Activated B cell treated with CpG ODN at 0.5 μM for 24 hours (primary cell): ENCODE measurements at regions not wholly inside any gene's neighbourhood (a gene's known extent, or its start where the extent isn't known, plus 50 kb on each side); places are given as distances from the start of the nearest gene placed in this dataset.

ENCODE experiments used
- ATAC-seq: fragments of 200-7000 bp; cut with Tn5 transposase; one replicate; pipeline ENCODE4 v1.10.0; 2021; ENCODE audit warnings: low read depth, mild to moderate bottlenecking, moderate library complexity
- CTCF ChIA-PET: fragments of 350-600 bp; sonication (Branson Sonifier 250); formaldehyde crosslinking; loops from one replicate; lab custom pipeline; 2021; ENCODE audit warnings: antibody characterized with exemption; lab: Charles Lee
- POLR2A ChIA-PET: fragments of 350-600 bp; sonication (Branson Sonifier 250); formaldehyde crosslinking; loops from one replicate; lab custom pipeline; 2021; ENCODE audit warnings: antibody characterized with exemption; lab: Charles Lee
- DNase-seq: peaks from one replicate; pipeline ENCODE4 v3.0.0; 2022
- H3K27ac Mint-ChIP-seq: one replicate; pipeline ENCODE4 v1.8.0; 2020; ENCODE audit warnings: mixed read lengths
- H3K27me3 Mint-ChIP-seq: one replicate; pipeline ENCODE4 v1.8.0; 2021; ENCODE audit warnings: mixed read lengths
- H3K36me3 Mint-ChIP-seq: one replicate; pipeline ENCODE4 v1.8.0; 2021; ENCODE audit warnings: low read depth, mixed read lengths
- H3K4me1 Mint-ChIP-seq: one replicate; pipeline ENCODE4 v1.8.0; 2021; ENCODE audit warnings: mixed read lengths
- H3K4me3 Mint-ChIP-seq: one replicate; pipeline ENCODE4 v1.8.0; 2020; ENCODE audit warnings: mild to moderate bottlenecking, mixed read lengths
- H3K9me3 Mint-ChIP-seq: one replicate; pipeline ENCODE4 v1.8.0; 2020; ENCODE audit warnings: mixed read lengths
- intact Hi-C: fragments of 100-400 bp; cut with micrococcal nuclease; formaldehyde crosslinking; loops from one replicate; pipeline ENCODE4 v1.15.1; 2024
- TF ChIP-seq, protein P1 (sequence below): fragments of 200-600 bp; IDR thresholded peaks from one replicate; pipeline ENCODE4 v1.8.0; 2022; ENCODE audit warnings: antibody characterized with exemption, mild to moderate bottlenecking

DNA sequence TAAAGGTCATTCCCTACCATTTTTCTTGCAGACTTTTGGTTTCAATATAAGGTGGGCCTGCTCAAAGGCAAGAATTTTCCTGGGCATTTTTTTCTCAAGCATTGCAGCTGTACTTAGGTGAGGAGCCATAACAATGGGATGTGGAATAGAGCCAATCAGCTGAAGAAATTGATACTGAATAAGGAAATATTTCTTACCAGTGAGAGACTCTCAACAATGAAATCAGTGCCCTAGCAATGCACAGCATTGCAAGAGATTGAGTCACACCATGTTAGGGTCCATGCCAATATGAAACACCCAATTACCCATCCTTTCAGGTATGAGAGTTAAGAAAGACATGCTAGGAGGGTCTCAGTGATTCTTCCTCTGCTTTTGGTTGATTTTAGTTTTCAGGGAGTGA is 237.6 kb downstream of the SOX9 start:
- intact Hi-C loops: no loop called here
- Mint-ChIP-seq H3K4me1 (no peaks in the 10 kb centered on the region), H3K36me3 (no peaks in the 10 kb centered on the region), H3K4me3 (no peak overlapping the region), H3K9me3 (peaks cover 6% of the 10 kb centered on the region), H3K27ac (no peak overlapping the region), H3K27me3 (peaks cover 3% of the 10 kb centered on the region)
- DNase-seq (no peak), ATAC-seq (no peak)
- ChIA-PET POLR2A (no interaction called here), CTCF (no interaction called here)
- TF ChIP-seq, protein P1, sequence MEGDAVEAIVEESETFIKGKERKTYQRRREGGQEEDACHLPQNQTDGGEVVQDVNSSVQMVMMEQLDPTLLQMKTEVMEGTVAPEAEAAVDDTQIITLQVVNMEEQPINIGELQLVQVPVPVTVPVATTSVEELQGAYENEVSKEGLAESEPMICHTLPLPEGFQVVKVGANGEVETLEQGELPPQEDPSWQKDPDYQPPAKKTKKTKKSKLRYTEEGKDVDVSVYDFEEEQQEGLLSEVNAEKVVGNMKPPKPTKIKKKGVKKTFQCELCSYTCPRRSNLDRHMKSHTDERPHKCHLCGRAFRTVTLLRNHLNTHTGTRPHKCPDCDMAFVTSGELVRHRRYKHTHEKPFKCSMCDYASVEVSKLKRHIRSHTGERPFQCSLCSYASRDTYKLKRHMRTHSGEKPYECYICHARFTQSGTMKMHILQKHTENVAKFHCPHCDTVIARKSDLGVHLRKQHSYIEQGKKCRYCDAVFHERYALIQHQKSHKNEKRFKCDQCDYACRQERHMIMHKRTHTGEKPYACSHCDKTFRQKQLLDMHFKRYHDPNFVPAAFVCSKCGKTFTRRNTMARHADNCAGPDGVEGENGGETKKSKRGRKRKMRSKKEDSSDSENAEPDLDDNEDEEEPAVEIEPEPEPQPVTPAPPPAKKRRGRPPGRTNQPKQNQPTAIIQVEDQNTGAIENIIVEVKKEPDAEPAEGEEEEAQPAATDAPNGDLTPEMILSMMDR: no peak

DNA sequence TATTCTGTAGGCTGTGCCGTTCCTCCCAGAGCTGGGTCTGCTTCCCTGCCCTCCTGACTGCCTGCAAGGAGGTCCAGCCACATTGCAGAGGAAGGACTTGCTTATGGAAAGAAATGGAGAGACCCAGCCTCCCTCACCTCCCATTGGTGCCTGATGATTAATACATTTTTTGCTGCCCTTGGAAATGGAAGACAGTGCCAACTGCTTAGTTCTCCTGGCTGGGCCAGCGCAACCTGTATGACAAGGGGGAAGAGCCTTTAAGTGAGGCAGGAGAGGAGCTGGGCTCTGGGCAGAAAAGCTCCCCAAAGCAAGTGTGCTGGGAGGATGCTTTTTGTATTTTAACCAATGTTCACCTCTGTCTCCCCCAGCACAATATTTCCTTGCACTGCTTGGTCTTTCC is 238.5 kb downstream of the SOX9 start:
- ATAC-seq (no peak), DNase-seq (no peak)
- TF ChIP-seq, protein P1: no peak
- intact Hi-C loops: no loop called here
- no peak overlapping the region for H3K27ac Mint-ChIP-seq
- H3K4me1 Mint-ChIP-seq: no peaks in the 10 kb centered on the region
- ChIA-PET POLR2A (no interaction called here), CTCF (no interaction called here)
- peaks cover 6% of the 10 kb centered on the region for H3K9me3 Mint-ChIP-seq
- H3K27me3 Mint-ChIP-seq: peaks cover 7% of the 10 kb centered on the region
- H3K36me3 Mint-ChIP-seq: no peaks in the 10 kb centered on the region
- no peak overlapping the region for H3K4me3 Mint-ChIP-seq

DNA sequence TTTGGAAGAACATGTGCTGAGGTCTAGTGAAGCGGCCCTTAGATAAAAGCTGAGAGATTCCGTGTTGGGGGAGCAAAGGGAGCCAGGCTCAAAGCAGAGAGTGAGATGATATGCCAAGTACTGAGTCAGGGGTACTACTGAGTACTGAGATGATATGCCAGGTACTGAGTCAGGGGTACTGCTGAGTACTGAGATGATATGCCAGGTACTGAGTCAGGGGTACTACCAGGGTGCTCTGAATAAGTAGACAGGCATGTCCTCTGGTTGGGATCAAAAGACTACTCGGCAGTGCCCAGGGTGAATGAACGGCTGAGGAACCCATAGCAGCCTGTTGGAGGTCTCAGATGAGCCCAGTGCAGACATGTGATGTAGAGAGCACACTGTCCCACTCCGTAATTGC is 239.0 kb downstream of the SOX9 start:
- Mint-ChIP-seq H3K27me3 (peaks cover 7% of the 10 kb centered on the region), H3K36me3 (no peaks in the 10 kb centered on the region), H3K4me1 (no peaks in the 10 kb centered on the region), H3K4me3 (no peak overlapping the region), H3K9me3 (peaks cover 6% of the 10 kb centered on the region), H3K27ac (no peak overlapping the region)
- TF ChIP-seq, protein P1: no peak
- POLR2A ChIA-PET: no interaction called here
- CTCF ChIA-PET: no interaction called here
- no peak for ATAC-seq
- no peak for DNase-seq
- intact Hi-C loops: no loop called here

DNA sequence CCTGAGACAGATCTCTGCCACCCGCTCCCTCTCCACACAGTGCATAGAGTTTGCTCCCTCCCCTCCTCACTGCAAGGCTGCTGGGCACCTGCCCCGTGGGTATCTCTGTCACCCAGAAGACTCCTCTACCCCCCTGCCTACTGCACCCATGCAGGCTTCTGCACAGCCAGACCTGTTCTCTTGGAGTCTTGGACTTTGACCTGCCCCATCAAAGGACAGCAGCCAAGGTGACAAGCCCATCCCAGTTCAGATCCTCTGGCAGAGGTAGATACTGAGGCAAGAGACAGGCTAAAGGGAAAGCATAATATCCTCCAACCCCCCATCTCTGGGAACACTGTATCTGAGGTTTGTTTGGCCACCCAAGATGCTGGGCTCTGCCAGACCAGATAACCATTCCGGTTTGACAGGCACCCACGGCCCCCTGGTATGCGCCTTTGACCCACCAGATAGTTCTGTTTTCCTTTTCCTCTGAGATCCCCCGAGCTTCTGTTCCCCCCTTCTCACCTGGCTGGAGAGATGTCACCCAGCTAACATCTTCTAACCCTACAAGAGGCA is 239.6 kb downstream of the SOX9 start:
- no peak overlapping the region for H3K27ac Mint-ChIP-seq
- H3K27me3 Mint-ChIP-seq: peaks cover 7% of the 10 kb centered on the region

DNA sequence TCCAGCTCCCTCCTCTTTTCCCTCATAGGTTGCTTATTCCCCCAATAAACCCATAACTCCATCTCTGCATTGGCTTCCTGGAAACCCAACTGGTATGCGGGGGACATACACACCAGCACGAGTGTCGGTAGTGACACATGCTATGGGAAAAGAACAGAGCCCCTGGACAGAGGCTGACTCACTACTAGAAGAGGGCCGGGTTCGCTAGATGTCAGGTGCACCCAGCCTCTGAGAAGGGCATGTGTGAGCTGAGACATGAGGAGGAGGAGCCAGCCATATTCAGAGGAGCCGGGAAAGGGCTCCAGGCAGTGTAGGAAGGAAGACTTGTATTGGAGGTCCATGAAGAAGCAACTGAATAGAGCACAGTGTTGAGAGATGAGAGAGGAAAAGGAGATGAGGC is 241.1 kb downstream of the SOX9 start:
- H3K27me3 Mint-ChIP-seq: peaks cover 7% of the 10 kb centered on the region
- TF ChIP-seq, protein P1: no peak
- no peak for ATAC-seq

More for the DNA sequence above, 239.6 kb downstream of the SOX9 start:
- Mint-ChIP-seq H3K4me1 (no peaks in the 10 kb centered on the region), H3K9me3 (peaks cover 6% of the 10 kb centered on the region), H3K4me3 (no peak overlapping the region), H3K36me3 (no peaks in the 10 kb centered on the region)
- ChIA-PET CTCF (no interaction called here), POLR2A (no interaction called here)
- TF ChIP-seq, protein P1: no peak
- intact Hi-C loops: no loop called here
- DNase-seq (no peak), ATAC-seq (no peak)

More for the DNA sequence above, 241.1 kb downstream of the SOX9 start:
- no peaks in the 10 kb centered on the region for H3K9me3 Mint-ChIP-seq
- intact Hi-C loops: no loop called here
- ChIA-PET POLR2A (no interaction called here), CTCF (no interaction called here)
- no peak overlapping the region for H3K4me3 Mint-ChIP-seq
- no peaks in the 10 kb centered on the region for H3K4me1 Mint-ChIP-seq
- no peak overlapping the region for H3K27ac Mint-ChIP-seq
- no peaks in the 10 kb centered on the region for H3K36me3 Mint-ChIP-seq
- no peak for DNase-seq
